HEK293 (cell line): ENCODE measurements at regions not wholly inside any gene's neighbourhood (a gene's known extent, or its start where the extent isn't known, plus 50 kb on each side); places are given as distances from the start of the nearest gene placed in this dataset.
"Not testable (repeated sequence)": the region's sequence is repeated elsewhere in the genome, so short reads cannot be mapped to it uniquely, and the experiment has no call there.

Source experiments
- ZNF366 ChIP-seq: fragments of 450-650 bp; formaldehyde crosslinking; conservative IDR thresholded peaks from 2 replicates; pipeline ENCODE4 v1.5.1; 2016; ENCODE audit warnings: missing biosample characterization, missing genetic modification characterization
- TF ChIP-seq, protein P1 (sequence below): fragments of 450-650 bp; formaldehyde crosslinking; IDR thresholded peaks from 2 replicates; pipeline ENCODE4 v1.5.1; 2016; ENCODE audit warnings: missing biosample characterization, missing genetic modification characterization

DNA sequence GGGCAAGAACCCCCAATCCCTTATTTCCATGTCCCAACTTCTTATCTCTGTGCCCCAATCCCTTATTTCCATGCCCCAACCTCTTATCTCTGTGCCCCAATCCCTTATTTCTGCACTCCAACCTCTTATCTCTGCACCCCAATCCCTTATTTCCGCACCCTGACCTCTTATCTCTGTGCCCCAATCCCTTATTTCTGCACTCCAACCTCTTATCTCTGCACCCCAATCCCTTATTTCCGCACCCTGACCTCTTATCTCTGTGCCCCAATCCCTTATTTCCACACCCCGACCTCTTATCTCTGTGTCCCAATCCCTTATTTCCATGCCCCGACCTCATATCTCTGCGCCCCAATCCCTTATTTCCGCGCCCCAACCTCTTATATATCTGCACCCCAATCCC, 150.8 kb upstream of the NR4A3 start:
- TF ChIP-seq, protein P1, sequence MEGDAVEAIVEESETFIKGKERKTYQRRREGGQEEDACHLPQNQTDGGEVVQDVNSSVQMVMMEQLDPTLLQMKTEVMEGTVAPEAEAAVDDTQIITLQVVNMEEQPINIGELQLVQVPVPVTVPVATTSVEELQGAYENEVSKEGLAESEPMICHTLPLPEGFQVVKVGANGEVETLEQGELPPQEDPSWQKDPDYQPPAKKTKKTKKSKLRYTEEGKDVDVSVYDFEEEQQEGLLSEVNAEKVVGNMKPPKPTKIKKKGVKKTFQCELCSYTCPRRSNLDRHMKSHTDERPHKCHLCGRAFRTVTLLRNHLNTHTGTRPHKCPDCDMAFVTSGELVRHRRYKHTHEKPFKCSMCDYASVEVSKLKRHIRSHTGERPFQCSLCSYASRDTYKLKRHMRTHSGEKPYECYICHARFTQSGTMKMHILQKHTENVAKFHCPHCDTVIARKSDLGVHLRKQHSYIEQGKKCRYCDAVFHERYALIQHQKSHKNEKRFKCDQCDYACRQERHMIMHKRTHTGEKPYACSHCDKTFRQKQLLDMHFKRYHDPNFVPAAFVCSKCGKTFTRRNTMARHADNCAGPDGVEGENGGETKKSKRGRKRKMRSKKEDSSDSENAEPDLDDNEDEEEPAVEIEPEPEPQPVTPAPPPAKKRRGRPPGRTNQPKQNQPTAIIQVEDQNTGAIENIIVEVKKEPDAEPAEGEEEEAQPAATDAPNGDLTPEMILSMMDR (tag by site-specific recombination) = not testable (repeated sequence)
- TF ChIP-seq ZNF366 = not testable (repeated sequence)
